Esophagus muscularis mucosa (tissue), 4 donors: ENCODE measurements at regions not wholly inside any gene's neighbourhood (a gene's known extent, or its start where the extent isn't known, plus 50 kb on each side); places are given as distances from the start of the nearest gene placed in this dataset.

Experiments used
- DNase-seq: peaks from one replicate; pipeline ENCODE4 v3.0.0-alpha.2; 2017; ENCODE audit errors: extremely low spot score
- H3K27ac ChIP-seq, 4 donors: fragments of 200-600 bp; sonication (generic); replicated peaks in 1 of 4; 1 replicate in 3 of 4; 2 replicates in 1 of 4; pipeline ENCODE4 v1.5.1; 2016 to 2019; ENCODE audit warnings: mild to moderate bottlenecking in 1 of 4
- H3K27me3 ChIP-seq, 4 donors: fragments of 200-600 bp; sonication (generic); one replicate each; pipeline versions ENCODE4 v1.5.1 to v1.6.0; 2016 to 2019
- H3K36me3 ChIP-seq, 4 donors: fragments of 200-600 bp; sonication (generic); one replicate each; pipeline ENCODE4 v1.5.1; 2016 to 2019
- H3K4me1 ChIP-seq, 4 donors: fragments of 200-600 bp; sonication (generic); one replicate each; pipeline ENCODE4 v1.5.1; 2016 to 2019
- H3K4me3 ChIP-seq, 4 donors: fragments of 200-600 bp; sonication (generic); 1 replicate in 2 of 4; 2 replicates in 2 of 4; pipeline ENCODE4 v1.5.1; 2016 to 2019; ENCODE audit warnings: mild to moderate bottlenecking in 4 of 4, moderate library complexity in 1 of 4
- H3K9me3 ChIP-seq, 4 donors: fragments of 200-600 bp; sonication (generic); 1 replicate in 3 of 4; 2 replicates in 1 of 4; pipeline ENCODE4 v1.5.1; 2016 to 2019
- EP300 ChIP-seq: sonication (generic); formaldehyde crosslinking; IDR thresholded peaks from one replicate; pipeline ENCODE4 v1.6.1; 2017; ENCODE audit warnings: antibody characterized with exemption
- POLR2A ChIP-seq: fragments of 450-650 bp; IDR thresholded peaks from one replicate; pipeline ENCODE4 v1.6.1; 2017; ENCODE audit warnings: antibody characterized with exemption, moderate library complexity, mild to moderate bottlenecking, low read depth
- POLR2AphosphoS5 ChIP-seq, 2 donors: sonication (generic); formaldehyde crosslinking; IDR thresholded peaks; one replicate each; pipeline ENCODE4 v1.6.1; 2017; ENCODE audit warnings: antibody characterized with exemption in 2 of 2
- WGBS: methylation state at CpG from one replicate; pipeline ENCODE4 v1.1.5; 2018; 5-methylcytosine and 5-hydroxymethylcytosine counted together
- intact Hi-C: fragments of 100-400 bp; cut with DNase I; formaldehyde crosslinking; loops from one replicate; pipeline ENCODE4 v1.15.1; 2023
- TF ChIP-seq, protein P1 (sequence below), 3 experiments: fragments of 200-600 bp in 2 of 3; fragments of 450-650 bp in 1 of 3; sonication (generic) in 2 of 3; IDR thresholded peaks; one replicate each; pipeline ENCODE4 v1.5.1; 2017 to 2019; ENCODE audit warnings: antibody characterized with exemption in 3 of 3, mild to moderate bottlenecking in 2 of 3, moderate library complexity in 1 of 3

DNA sequence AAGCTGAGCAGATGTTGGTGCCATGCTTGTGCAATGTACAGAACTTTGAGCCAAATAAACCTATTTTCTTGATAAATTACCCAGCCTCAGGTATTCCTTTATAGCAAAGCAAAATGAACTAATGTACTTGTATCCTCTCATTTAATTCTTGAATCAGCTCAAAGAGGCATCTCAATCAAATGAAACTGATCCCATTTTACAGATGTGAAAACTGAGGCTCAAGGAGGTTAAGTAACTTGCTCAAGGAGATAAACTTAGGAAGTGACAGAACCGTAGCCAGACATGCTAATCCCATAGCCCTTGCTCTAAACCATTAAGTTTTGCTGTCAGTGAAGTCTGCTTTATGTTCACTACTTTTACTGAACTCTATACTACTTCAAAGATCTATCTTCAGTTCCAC lies 467.0 kb upstream of the UBE2E3 start:
- no peak overlapping the region for H3K4me3 ChIP-seq
- intact Hi-C loops, result no loop called here
- no peaks in the 10 kb centered on the region for H3K36me3 ChIP-seq
- 88% methylated on average over 1 of the region's 1 CpG for WGBS
- H3K27me3 ChIP-seq, result no peaks in the 10 kb centered on the region
- H3K4me1 ChIP-seq, result no peaks in the 10 kb centered on the region
- no peak overlapping the region for H3K27ac ChIP-seq
- H3K9me3 ChIP-seq, result no peaks in the 10 kb centered on the region
- DNase-seq, result no peak
- TF ChIP-seq, protein P1, sequence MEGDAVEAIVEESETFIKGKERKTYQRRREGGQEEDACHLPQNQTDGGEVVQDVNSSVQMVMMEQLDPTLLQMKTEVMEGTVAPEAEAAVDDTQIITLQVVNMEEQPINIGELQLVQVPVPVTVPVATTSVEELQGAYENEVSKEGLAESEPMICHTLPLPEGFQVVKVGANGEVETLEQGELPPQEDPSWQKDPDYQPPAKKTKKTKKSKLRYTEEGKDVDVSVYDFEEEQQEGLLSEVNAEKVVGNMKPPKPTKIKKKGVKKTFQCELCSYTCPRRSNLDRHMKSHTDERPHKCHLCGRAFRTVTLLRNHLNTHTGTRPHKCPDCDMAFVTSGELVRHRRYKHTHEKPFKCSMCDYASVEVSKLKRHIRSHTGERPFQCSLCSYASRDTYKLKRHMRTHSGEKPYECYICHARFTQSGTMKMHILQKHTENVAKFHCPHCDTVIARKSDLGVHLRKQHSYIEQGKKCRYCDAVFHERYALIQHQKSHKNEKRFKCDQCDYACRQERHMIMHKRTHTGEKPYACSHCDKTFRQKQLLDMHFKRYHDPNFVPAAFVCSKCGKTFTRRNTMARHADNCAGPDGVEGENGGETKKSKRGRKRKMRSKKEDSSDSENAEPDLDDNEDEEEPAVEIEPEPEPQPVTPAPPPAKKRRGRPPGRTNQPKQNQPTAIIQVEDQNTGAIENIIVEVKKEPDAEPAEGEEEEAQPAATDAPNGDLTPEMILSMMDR (IDR thresholded peaks at IDR 0.05), result no peak
- TF ChIP-seq POLR2A (no peak), POLR2AphosphoS5 (IDR thresholded peaks at IDR 0.05) (no peak), EP300 (no peak)

DNA sequence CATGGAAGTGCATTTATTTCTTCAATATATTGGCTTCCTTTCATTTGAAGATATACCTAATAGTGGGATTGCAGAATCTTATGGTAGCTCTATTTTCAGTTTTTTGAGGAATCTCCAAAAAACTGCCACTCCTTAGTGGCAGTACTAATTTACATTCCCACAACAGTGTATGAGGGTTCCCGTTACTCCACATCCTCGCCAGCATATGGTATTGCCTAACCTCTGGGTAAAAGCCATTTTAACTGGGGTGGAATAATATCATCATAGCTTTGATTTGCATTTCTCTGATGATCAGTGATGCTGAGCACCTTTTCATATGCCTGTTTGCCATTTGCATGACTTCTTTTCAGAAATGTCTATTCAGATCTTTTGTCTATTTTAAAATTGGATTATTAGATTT lies 471.9 kb upstream of the UBE2E3 start:
- Histone ChIP-seq H3K9me3 (no peaks in the 10 kb centered on the region), H3K4me3 (no peak overlapping the region), H3K36me3 (no peaks in the 10 kb centered on the region), H3K4me1 (no peaks in the 10 kb centered on the region), H3K27ac (no peak overlapping the region), H3K27me3 (no peaks in the 10 kb centered on the region)
- intact Hi-C loops, result no loop called here
- DNase-seq, result no peak
- TF ChIP-seq, protein P1 (IDR thresholded peaks at IDR 0.05), result no peak
- TF ChIP-seq POLR2A (no peak), EP300 (no peak), POLR2AphosphoS5 (IDR thresholded peaks at IDR 0.05) (no peak)
- 95% methylated on average over 2 of the region's 2 CpGs for WGBS

DNA sequence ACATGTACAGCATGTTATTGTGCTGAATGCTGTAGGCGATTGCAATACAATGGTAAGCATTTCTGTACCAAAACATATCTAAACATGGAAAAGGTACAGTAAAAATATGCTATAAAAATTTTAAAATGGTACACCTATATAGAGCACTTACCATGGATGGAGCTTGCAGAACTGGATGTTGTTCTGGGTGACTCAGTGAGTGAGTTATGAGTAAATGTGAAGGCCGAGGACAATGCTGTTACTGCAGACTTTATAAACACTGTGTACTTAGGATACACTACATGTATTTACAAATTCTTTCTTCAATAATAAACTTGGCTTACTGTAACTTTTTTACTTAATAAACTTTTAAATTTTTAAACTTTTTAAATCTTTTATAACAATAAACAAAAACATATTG lies 473.4 kb upstream of the UBE2E3 start:
- H3K9me3 ChIP-seq, result no peaks in the 10 kb centered on the region
- H3K4me1 ChIP-seq, result no peaks in the 10 kb centered on the region
- TF ChIP-seq POLR2AphosphoS5 (IDR thresholded peaks at IDR 0.05), result no peak
- TF ChIP-seq, protein P1 (IDR thresholded peaks at IDR 0.05), result no peak
- no peak for TF ChIP-seq EP300
- no peak for TF ChIP-seq POLR2A
- H3K36me3 ChIP-seq, result no peaks in the 10 kb centered on the region
- no peak for DNase-seq
- WGBS, result 92% methylated on average over 2 of the region's 2 CpGs
- H3K4me3 ChIP-seq, result no peak overlapping the region
- no peaks in the 10 kb centered on the region for H3K27me3 ChIP-seq
- no peak overlapping the region for H3K27ac ChIP-seq
- intact Hi-C loops, result no loop called here

DNA sequence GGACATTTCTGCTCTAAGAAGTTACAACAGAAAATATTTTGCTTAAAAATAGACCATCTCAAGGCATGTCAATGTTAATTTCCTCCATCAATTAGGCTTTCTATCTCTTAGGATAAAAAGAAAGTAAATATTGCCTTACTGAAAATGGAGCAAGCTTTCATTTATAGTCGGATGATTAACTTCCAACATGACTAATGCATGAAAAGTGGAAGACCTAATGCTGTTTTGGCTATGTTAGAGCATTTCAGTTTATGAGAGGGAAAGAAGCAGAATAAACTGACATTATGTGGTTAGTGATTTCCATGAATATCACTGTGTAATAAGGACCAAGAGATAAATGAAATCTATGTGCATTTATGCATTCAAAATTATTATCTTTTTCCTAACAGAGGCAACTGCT lies 475.2 kb upstream of the UBE2E3 start:
- no peak for TF ChIP-seq POLR2A
- no peak for TF ChIP-seq EP300
- no peak for TF ChIP-seq POLR2AphosphoS5 (IDR thresholded peaks at IDR 0.05)
- TF ChIP-seq, protein P1 (IDR thresholded peaks at IDR 0.05), result no peak
- DNase-seq, result no peak
- Histone ChIP-seq H3K4me3 (no peak overlapping the region), H3K27ac (no peak overlapping the region), H3K9me3 (no peaks in the 10 kb centered on the region), H3K27me3 (no peaks in the 10 kb centered on the region), H3K36me3 (no peaks in the 10 kb centered on the region), H3K4me1 (no peaks in the 10 kb centered on the region)
- WGBS, result 50% methylated on average over 1 of the region's 1 CpG
- intact Hi-C loops, result no loop called here

DNA sequence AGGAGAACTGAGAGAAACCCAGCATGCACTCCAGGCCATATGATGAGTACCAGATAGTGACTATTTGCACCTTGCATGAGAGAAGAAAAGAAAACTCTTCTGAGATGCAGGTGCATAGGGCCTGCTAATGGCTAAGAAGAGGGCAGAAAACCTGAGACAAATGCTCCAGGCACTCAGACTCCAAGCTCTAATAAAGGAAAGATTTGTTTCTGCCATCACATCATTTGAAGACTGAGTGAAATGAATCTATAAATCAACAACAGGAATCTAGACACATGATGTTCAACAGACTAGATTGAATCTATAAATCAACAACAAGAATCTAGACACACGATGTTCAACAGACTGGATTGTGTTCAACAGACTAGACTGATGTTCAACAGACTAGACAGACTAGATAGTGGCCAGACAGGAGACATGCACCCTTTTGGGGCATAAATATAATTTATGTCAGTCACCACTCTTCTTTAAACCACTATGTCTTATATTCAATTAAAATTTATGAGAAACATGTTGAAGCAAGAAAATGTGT lies 482.7 kb upstream of the UBE2E3 start:
- intact Hi-C loops, result no loop called here
- no peak for TF ChIP-seq POLR2AphosphoS5 (IDR thresholded peaks at IDR 0.05)
- no peak for TF ChIP-seq POLR2A
- no peak for TF ChIP-seq EP300
- TF ChIP-seq, protein P1 (IDR thresholded peaks at IDR 0.05), result no peak
- no peak overlapping the region for H3K4me3 ChIP-seq
- H3K9me3 ChIP-seq, result no peaks in the 10 kb centered on the region
- H3K27ac ChIP-seq, result no peak overlapping the region
- DNase-seq, result no peak
- no peaks in the 10 kb centered on the region for H3K27me3 ChIP-seq
- no peaks in the 10 kb centered on the region for H3K4me1 ChIP-seq
- 69% methylated on average over 1 of the region's 1 CpG for WGBS
- H3K36me3 ChIP-seq, result no peaks in the 10 kb centered on the region
